Muscle layer of colon (tissue), 2 donors: ENCODE measurements at regions not wholly inside any gene's neighbourhood (a gene's known extent, or its start where the extent isn't known, plus 50 kb on each side); places are given as distances from the start of the nearest gene placed in this dataset.
"Not testable (repeated sequence)": the region's sequence is repeated elsewhere in the genome, so short reads cannot be mapped to it uniquely, and the experiment has no call there.

Source experiments
- H3K27ac ChIP-seq: one replicate; pipeline ENCODE4 v1.7.0; 2013; ENCODE audit warnings: low read depth, mild to moderate bottlenecking, low read length, moderate library complexity
- H3K27me3 ChIP-seq, 2 donors: one replicate each; pipeline ENCODE4 v1.7.0; 2013; ENCODE audit warnings: low read length in 2 of 2, mild to moderate bottlenecking in 2 of 2; ENCODE audit not compliant: insufficient read depth in 2 of 2, control insufficient read depth in 1 of 2
- H3K36me3 ChIP-seq: one replicate; pipeline ENCODE4 v1.7.0; 2013; ENCODE audit warnings: mild to moderate bottlenecking, low read length; ENCODE audit not compliant: insufficient read depth
- H3K4me1 ChIP-seq: one replicate; pipeline ENCODE4 v1.7.0; 2013; ENCODE audit warnings: mild to moderate bottlenecking, low read length; ENCODE audit not compliant: insufficient read depth
- H3K4me3 ChIP-seq, 2 donors: one replicate each; pipeline ENCODE4 v1.7.0; 2013; ENCODE audit warnings: low read length in 2 of 2, low read depth in 1 of 2, mild to moderate bottlenecking in 1 of 2, moderate library complexity in 1 of 2
- H3K9ac ChIP-seq: one replicate; pipeline ENCODE4 v1.7.0; 2013; ENCODE audit warnings: low read length
- H3K9me3 ChIP-seq: one replicate; pipeline ENCODE4 v1.7.0; 2013; ENCODE audit warnings: mild to moderate bottlenecking, low read length
- donor health status: abdominal sarcoma.
- donor health status: Adenocarcinoma of cecum.

- Histone ChIP-seq H3K9ac (no peak overlapping the region), H3K27ac (no peak overlapping the region), H3K4me1 (no peaks in the 10 kb centered on the region), H3K27me3 (no peaks in the 10 kb centered on the region), H3K4me3 (no peak overlapping the region), H3K9me3 (no peaks in the 10 kb centered on the region), H3K36me3 (no peaks in the 10 kb centered on the region)
Measured at GRCh38 chr5:98186128-98186527, 587.3 kb upstream of the RGMB start.

GRCh38 chr5:98187945-98188344, 585.5 kb upstream of the RGMB start:
- Histone ChIP-seq H3K9ac (no peak overlapping the region), H3K27ac (no peak overlapping the region)

GRCh38 chr5:98190344-98190743, 583.1 kb upstream of the RGMB start:
- H3K27ac ChIP-seq, H3K27me3 ChIP-seq, H3K9me3 ChIP-seq, H3K9ac ChIP-seq, H3K36me3 ChIP-seq, H3K4me1 ChIP-seq, H3K4me3 ChIP-seq: not testable (repeated sequence)

More at GRCh38 chr5:98187945-98188344, 585.5 kb upstream of the RGMB start:
- H3K27me3 ChIP-seq = no peaks in the 10 kb centered on the region
- no peaks in the 10 kb centered on the region for H3K36me3 ChIP-seq
- H3K4me3 ChIP-seq = no peak overlapping the region
- no peaks in the 10 kb centered on the region for H3K9me3 ChIP-seq
- H3K4me1 ChIP-seq = no peaks in the 10 kb centered on the region

GRCh38 chr5:98193921-98194760, 579.3 kb upstream of the RGMB start:
- H3K9ac ChIP-seq = no peak overlapping the region
- H3K27me3 ChIP-seq = no peaks in the 10 kb centered on the region
- no peak overlapping the region for H3K4me3 ChIP-seq
- H3K4me1 ChIP-seq = no peaks in the 10 kb centered on the region
- no peaks in the 10 kb centered on the region for H3K9me3 ChIP-seq
- no peak overlapping the region for H3K27ac ChIP-seq
- H3K36me3 ChIP-seq = no peaks in the 10 kb centered on the region

- H3K27me3 ChIP-seq = no peaks in the 10 kb centered on the region
- no peaks in the 10 kb centered on the region for H3K36me3 ChIP-seq
- H3K27ac ChIP-seq = no peak overlapping the region
- no peak overlapping the region for H3K9ac ChIP-seq
- no peaks in the 10 kb centered on the region for H3K9me3 ChIP-seq
- no peak overlapping the region for H3K4me3 ChIP-seq
- H3K4me1 ChIP-seq = no peaks in the 10 kb centered on the region
Measured at GRCh38 chr5:98200726-98201541, 572.5 kb upstream of the RGMB start.

GRCh38 chr5:98204798-98205197, 568.7 kb upstream of the RGMB start:
- H3K4me1 ChIP-seq = no peaks in the 10 kb centered on the region
- H3K36me3 ChIP-seq = no peaks in the 10 kb centered on the region
- H3K27ac ChIP-seq = no peak overlapping the region
- H3K9ac ChIP-seq = no peak overlapping the region
- H3K9me3 ChIP-seq = no peaks in the 10 kb centered on the region
- no peak overlapping the region for H3K4me3 ChIP-seq
- H3K27me3 ChIP-seq = no peaks in the 10 kb centered on the region

GRCh38 chr5:98205691-98206461, 567.6 kb upstream of the RGMB start:
- Histone ChIP-seq H3K27me3 (no peaks in the 10 kb centered on the region), H3K27ac (no peak overlapping the region), H3K4me1 (no peaks in the 10 kb centered on the region), H3K36me3 (no peaks in the 10 kb centered on the region), H3K4me3 (no peak overlapping the region), H3K9ac (no peak overlapping the region), H3K9me3 (no peaks in the 10 kb centered on the region)

GRCh38 chr5:98206566-98206965, 566.9 kb upstream of the RGMB start:
- Histone ChIP-seq H3K4me1 (no peaks in the 10 kb centered on the region), H3K27ac (no peak overlapping the region), H3K9ac (no peak overlapping the region)

GRCh38 chr5:98209418-98209817, 564.0 kb upstream of the RGMB start:
- H3K27me3 ChIP-seq = no peaks in the 10 kb centered on the region
- H3K27ac ChIP-seq = no peak overlapping the region
- no peak overlapping the region for H3K9ac ChIP-seq
- H3K36me3 ChIP-seq = no peaks in the 10 kb centered on the region
- no peaks in the 10 kb centered on the region for H3K4me1 ChIP-seq
- H3K4me3 ChIP-seq = no peak overlapping the region
- H3K9me3 ChIP-seq = no peaks in the 10 kb centered on the region

More at GRCh38 chr5:98206566-98206965, 566.9 kb upstream of the RGMB start:
- no peaks in the 10 kb centered on the region for H3K36me3 ChIP-seq
- no peaks in the 10 kb centered on the region for H3K9me3 ChIP-seq
- no peak overlapping the region for H3K4me3 ChIP-seq
- no peaks in the 10 kb centered on the region for H3K27me3 ChIP-seq

- no peaks in the 10 kb centered on the region for H3K36me3 ChIP-seq
- H3K4me1 ChIP-seq = no peaks in the 10 kb centered on the region
- no peak overlapping the region for H3K27ac ChIP-seq
- no peak overlapping the region for H3K4me3 ChIP-seq
- H3K9ac ChIP-seq = no peak overlapping the region
- H3K27me3 ChIP-seq = no peaks in the 10 kb centered on the region
- H3K9me3 ChIP-seq = no peaks in the 10 kb centered on the region
Measured at GRCh38 chr5:98214240-98215051, 559.0 kb upstream of the RGMB start.
